GM18858 (cell line): ENCODE measurements at regions not wholly inside any gene's neighbourhood (a gene's known extent, or its start where the extent isn't known, plus 50 kb on each side); places are given as distances from the start of the nearest gene placed in this dataset.

Source experiments
- ATAC-seq: cut with Tn5 transposase; IDR thresholded peaks from one replicate; pipeline ENCODE4 v1.9.1; 2021; ENCODE audit not compliant: unreplicated experiment

DNA sequence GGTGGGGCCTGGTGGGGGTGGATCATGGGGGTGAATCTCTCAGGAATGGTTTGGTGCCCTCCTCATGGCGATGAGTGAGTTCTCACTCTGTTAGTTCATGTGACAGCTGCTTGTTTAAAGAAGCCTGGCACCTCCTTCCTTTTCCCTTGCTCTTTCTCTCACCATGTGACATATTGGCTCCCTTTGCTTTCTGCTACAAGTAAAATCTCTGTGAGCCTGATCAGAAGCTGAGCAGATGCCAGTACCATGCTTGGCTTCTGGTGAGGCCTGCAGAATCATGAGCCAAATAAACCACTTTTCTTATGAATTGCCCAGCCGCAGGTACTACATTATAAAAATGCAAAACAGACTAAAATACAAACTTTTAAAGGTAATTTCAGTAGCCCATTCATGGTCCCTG lies 73.4 kb upstream of the TEX51 start:
- ATAC-seq: no peak

DNA sequence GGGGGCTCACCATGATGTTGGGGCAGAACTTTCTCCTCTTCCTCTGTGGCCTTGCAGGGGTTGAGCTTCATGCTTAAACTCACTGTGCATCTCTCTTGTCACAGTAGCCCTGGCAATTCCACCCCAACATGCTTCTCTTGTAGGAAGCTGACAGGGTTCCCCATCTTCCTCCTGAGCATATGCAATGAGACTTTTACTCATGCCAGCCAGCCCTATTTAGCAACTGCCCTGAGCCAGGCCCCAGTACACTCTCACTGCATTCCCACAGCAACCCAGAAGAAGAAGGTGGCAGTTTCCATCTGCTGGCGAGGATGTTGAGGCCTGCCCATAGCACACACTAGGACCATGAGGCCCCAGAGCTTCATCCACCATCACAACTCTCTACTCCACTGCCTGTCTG lies 72.2 kb upstream of the TEX51 start:
- ATAC-seq: no peak

DNA sequence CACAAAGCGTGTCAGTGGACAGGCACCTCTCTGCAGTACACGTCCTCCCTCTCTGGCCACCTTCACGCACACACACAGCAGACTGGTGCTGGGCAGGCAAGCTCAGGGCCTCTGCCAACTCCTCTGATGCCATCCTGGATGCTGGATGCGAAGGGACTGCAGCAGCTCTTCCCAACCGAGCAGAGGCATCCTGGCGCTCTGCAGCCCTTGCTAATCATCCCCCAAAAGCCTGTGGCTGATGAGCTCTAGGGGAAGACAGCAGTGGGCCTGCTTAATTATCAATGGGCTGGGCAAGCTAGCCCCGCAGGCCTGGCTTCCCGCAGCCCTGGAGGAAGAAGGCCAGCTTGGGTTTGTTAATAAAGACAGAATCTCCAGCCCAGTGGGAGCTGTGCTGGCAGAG lies 71.3 kb upstream of the TEX51 start:
- ATAC-seq: no peak

DNA sequence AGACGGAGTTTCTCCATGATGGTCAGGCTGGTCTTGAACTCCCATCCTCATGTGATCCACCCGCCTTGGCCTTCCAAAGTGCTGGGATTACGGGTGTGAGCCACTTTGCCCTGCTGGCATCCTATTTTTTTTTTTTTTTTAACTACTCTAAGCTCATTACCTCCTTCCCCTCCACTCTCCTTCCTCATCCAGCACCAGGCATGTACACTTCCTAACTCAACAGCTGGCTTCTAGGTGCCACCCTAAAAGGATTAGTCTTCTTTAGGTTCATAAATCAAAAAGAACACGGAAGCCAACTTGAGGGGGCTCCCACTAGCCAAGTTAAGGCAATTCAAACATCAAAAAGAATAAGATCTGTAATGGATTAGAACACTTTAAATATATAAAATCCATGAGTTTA lies 70.6 kb upstream of the TEX51 start:
- no peak for ATAC-seq

DNA sequence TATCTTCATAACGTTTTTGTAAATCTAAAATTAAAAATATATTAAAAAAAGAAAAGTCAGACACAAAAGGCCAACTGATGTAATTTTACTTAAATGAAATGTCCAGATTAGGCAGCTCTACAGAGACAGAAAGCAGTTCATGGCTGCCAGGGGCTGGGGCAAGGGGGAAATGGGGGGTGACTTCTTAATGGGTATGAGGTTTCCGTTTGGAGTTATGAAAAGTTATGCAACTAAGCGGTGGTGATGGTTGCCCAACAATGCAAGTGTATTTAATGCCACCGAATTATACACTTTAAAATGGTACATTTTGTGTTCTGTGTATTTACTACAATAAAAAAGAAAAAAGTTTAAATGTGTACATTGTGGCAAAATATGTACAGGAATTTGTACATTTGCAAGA lies 70.2 kb upstream of the TEX51 start:
- no peak for ATAC-seq

DNA sequence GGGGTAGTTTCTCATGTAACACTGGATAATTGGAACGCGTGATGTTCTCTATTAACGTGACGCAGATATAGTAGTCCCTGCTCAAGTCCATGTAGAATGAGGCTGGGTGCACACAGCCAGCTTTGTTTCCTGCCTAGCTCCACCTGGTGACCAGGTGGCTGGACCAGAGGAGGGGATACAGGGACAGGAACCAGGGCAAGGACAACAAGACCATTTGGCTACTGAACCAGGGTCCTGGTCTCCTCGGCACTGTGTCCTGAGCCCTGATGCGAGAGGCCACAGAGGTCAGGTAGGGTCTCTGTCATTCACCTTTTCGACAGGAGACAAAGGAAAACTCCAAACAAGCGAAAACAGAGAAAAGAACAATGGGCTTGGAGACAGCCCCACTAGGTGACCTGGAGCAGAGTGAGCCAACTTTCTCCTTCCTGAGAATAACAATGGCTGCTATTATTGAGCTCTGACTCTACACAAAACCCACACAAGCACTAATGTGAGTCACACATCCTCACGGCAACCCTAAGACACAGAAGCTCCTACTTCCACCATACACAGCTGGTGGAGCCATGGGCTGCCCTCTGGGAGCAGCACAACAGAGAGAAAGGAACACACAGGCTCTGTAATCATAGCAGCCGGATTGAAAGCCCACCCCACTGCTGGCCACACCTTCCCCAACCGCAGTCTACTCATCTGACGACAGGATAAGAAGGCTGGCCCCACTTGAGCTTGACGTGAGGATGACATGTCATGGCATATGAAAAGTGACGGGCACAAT lies 67.3 kb upstream of the TEX51 start:
- no peak for ATAC-seq

DNA sequence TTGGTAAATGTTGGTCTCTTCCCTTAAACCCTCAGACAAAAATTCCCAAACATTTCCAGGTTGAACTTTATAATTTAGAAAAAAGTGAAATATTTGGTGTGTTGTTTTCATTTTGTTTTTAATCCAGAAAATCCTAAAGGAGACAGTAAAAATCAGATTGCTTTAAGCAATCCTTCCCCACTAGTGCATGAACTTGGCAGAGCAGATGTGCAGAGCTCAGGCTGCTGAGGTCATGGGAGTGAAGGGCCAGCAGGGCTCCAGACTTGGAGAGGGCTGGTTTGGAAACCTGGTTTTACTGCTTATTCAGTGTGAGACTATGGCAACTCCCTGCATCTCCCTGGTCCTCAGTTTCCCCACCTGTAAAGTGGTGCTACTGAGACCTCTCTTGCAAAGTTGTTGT lies 66.7 kb upstream of the TEX51 start:
- ATAC-seq: no peak

DNA sequence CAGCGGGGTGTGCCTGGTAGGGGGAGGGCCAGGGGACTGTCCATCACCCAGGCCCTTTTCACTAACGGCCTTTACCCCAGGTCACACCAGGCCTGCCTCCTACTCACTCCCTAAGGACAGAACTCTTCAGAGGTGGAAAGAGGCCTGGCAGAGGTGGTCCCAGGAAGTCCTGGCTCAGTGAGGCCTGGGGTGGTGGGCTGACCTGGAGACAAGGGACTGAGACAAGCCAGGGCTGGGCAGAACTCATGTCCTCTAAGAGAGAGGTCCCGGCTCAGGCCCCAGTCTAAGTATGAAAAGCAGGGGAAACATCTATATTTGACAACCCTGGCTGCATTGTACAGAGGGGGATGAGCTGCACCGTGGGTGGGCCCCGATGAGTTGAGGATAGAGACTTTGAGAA lies 65.9 kb upstream of the TEX51 start:
- no peak for ATAC-seq

DNA sequence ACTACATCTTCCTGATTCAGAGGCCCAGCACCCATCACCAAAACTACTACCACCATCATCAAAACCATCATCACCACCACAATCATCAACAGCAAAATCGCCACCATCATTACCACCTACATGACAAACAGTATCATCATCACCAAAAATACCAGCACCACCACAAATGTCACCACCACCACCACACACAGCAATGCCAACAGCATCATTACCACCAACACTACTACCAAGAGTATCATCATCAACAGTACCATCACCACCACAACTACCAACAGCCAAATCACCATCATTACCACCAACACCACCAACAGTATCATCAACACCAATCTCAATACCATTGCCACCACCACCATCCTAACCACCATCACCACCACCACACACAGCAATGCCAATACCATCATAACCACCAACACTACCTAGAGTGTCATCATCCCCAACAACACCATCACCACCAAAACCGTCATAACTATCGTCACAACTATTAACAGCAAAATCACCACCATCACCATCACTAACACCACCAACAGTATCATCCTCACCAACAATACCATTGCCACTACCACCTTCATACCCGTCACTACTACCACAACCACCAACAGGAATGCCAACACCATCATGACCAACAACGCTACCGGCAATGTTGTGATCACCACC lies 64.6 kb upstream of the TEX51 start:
- no peak for ATAC-seq

DNA sequence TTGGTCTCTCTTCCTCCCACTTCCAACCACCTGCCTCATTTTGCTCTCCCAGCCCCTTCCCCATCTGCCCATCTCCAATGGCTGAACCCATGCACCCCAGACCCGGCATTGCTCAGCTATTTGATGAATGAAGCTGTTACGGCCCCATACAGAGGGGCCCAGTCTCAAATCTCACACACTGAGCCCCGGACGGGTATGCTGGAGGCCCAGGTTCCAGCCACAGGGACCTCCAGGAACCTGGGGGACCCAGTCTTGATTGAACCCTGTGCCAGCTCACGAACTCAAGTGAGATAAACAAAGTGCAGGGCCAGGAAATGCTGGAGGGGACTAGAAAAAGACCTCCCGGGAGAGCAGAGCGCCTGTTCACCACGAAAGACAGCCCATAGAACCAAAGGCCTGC lies 63.4 kb upstream of the TEX51 start:
- no peak for ATAC-seq

DNA sequence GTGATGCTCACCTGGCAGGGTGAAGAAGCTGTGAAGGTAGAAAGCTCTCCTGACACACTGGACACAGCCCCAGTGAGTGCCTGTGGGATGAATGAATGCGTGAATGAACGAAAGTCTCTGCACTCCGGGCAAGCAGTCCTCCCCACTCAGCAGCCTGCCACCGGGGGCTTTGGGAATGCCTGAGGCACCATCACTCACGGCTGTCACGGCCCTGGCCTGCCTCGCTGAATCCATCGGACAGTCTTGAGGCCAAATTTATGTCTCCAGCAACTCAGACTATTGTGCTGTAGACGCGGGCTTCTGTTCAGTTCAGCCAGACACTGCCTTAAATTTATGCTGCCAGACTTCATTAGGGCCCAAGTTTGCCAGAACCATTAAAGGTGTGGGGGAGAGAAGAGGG lies 62.9 kb upstream of the TEX51 start:
- ATAC-seq: no peak

DNA sequence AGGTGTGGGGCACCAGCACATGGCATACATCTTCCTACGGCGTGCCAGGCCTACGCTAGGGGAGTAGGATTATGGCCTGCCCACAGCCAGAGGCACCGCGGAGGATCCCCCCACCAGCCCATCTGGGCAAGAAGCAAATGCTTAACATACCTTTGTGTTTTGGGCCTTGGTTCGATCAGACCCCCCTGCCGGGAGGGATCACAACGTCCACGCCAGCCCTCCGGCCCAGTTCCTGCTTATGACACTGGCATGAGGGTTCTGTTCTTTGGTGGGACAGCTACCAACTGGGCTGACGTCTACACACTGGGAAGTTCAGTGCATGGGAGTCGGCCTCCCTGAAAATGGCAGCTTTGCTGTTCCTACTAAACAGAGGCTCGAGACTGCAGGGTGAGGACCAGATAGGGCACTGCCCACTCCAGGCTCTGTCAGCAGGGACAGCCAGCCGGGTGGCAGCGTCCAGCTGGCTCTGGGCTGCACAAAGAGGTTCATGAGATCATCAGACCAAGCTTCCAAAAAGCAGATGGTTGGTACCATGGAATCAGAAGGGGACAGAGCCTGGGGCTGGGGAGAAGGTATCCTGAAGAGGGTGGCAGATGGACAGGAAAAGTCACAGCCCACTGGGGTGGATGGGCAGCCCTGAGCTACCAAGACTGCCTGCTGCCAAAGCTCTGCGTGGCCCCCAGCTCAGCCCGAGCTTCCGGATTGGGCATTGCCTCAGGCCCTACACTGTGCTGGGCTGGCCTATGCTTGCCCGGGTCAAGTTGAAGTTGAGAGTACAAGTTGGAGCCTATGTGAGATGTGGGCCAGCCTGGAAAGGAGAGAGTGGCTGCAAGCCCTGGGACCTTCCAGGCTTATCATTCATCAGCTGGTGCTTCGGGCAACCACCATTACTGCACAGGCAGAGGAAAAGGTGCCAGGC lies 61.7 kb upstream of the TEX51 start:
- ATAC-seq: no peak

DNA sequence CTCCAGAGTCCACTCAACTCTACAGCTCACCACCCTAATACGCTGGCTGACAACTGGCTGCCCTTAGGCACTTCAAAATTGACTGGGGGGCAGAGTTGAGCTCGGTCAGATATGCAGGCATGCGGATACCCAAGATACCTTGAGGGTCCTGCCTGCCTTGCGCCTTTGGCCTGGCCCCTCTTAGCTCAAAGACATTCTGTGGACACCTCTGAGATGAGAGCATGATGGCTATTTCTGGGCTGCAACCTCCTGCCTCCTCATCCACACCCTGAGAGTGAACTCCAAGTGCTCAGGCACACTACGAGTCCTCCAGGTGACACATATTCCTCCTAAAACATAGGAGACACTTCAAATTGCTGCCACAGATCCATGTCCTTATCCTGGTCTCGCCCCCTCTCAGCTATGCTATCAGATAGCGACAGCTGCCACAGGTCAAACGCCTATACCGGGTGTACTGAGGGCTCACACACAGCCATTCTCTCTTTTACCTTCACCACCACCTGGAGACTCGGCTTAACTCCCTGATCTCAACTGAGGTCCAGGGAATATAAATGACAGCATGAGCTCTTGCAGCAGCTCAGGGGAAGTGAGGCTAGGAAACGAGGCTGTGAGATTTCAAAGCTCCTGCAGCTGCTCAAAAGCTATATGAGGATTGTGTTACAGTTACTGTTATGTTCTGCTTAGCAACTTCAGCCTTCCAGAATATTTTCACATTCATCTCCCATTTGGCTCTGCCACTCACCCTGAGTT lies 60.5 kb upstream of the TEX51 start:
- ATAC-seq: no peak

DNA sequence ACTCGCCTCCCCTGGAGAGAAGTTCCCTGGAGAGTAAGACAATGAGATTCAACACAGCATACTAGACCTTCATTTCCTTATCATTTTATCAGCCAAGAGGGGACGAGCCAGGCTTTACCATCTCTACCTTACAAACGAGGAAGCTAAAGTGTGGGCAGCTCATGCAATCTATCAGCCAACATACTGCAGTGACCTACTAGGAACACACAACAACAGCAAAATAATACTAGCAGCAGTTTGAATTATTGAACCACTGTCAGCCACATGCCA lies 60.0 kb upstream of the TEX51 start:
- no peak for ATAC-seq

DNA sequence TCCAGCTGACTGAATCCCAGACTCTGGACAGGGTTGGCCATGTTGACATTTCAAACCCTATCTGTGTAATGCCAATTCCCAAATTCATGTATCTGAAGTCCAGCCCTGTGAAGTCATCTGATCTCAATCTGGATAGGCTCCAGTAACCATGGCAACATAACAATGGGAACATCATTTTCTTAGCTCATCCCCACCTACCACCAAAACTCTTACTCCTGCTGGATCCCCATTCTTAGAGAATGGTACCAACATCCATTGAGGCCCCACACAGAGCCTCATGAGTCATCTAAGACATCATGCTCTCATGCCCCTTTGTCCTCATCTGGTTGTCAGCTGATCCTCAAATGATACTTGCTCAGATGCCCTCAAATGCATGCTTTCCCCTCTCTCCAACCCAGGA lies 58.9 kb upstream of the TEX51 start:
- ATAC-seq: no peak

DNA sequence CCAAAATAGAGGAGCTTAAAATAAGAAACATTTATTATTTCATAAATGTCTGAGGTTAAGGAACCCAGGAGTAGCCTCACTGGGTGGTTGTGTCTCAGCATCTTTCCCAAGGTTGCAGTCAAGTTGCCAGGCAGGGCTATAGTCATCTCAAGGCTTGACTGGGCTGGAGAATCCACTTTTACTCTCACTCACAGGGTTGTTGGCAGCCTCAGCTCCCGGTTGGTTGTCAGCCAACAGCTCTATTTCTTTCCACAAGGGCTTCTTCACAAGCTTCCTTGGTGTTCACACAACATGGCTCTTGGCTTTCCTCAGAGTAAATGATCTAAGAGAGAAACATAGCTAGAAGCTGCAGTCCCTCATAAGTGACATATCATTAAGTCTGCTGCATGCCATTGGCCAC lies 55.6 kb upstream of the TEX51 start:
- no peak for ATAC-seq

DNA sequence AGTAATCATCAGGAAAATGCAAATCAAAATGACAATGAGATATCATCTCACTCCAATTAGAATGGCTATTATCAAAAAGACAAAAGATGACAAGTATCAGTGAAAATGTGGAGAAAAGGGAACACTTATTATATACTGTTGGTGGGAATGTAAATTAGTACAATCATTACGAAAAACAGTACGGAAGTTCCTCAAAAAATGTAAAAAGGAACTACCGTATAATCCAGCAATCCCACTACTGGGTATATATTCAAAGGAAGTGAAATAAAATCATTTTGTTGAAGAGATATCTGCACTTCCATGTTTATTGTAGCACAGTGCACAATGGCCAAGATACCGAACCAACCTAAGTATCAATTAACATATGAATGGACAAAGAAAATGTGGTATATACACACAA lies 52.4 kb upstream of the TEX51 start:
- ATAC-seq: no peak
